Sigmoid colon (tissue), 4 donors: ENCODE measurements at regions not wholly inside any gene's neighbourhood (a gene's known extent, or its start where the extent isn't known, plus 50 kb on each side); places are given as distances from the start of the nearest gene placed in this dataset.

Experiments
- EP300 ChIP-seq, 4 donors: sonication (generic); formaldehyde crosslinking; IDR thresholded peaks; one replicate each; pipeline ENCODE4 v1.6.1; 2017; ENCODE audit warnings: antibody characterized with exemption in 4 of 4
- TF ChIP-seq, protein P1 (sequence below), 4 experiments: fragments of 450-650 bp in 3 of 4; fragments of 200-600 bp in 1 of 4; IDR thresholded peaks; one replicate each; pipeline ENCODE4 v1.5.1; 2016 to 2019; ENCODE audit warnings: antibody characterized with exemption in 4 of 4, mild to moderate bottlenecking in 3 of 4, moderate library complexity in 2 of 4

DNA sequence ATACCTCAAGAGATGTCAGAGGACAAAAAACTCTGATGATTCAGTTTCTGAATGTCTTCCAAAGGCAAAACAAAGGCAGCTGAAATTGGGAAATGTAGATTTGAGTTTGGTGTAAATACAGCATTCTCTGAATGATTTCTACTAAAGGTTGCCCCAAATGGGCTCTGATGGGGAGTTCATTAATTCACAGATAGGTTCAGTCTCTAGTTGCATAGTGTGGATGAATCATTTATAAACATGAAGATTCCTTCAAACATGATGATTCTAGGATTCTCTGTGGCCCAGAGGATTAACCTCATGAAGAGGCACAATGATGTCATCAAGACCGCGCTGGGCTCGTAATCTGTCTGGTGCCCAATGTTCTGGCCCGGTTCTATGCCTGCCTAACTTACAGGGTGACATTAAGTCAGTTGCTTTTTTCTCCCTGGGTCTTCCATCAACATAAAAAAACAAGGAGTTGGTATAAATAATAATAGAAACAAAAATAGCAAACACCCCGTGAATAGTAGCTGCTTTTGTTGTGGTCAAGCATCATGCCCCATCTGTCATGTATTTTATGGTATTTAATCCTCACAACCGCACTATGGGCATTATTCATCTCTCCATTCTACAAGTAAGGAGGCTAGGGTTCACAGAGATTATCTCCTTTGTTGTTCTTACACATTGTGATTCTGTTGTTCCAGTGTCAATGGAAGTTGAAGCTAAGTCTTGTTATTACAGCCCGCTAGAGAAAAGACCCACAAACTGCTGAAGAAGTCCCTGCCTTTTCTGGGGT is 509.6 kb upstream of the USP24 start:
- TF ChIP-seq, protein P1, sequence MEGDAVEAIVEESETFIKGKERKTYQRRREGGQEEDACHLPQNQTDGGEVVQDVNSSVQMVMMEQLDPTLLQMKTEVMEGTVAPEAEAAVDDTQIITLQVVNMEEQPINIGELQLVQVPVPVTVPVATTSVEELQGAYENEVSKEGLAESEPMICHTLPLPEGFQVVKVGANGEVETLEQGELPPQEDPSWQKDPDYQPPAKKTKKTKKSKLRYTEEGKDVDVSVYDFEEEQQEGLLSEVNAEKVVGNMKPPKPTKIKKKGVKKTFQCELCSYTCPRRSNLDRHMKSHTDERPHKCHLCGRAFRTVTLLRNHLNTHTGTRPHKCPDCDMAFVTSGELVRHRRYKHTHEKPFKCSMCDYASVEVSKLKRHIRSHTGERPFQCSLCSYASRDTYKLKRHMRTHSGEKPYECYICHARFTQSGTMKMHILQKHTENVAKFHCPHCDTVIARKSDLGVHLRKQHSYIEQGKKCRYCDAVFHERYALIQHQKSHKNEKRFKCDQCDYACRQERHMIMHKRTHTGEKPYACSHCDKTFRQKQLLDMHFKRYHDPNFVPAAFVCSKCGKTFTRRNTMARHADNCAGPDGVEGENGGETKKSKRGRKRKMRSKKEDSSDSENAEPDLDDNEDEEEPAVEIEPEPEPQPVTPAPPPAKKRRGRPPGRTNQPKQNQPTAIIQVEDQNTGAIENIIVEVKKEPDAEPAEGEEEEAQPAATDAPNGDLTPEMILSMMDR (IDR thresholded peaks at IDR 0.05), result no peak
- no peak for TF ChIP-seq EP300 (IDR thresholded peaks at IDR 0.05)
